K562 (cell line): ENCODE measurements at regions not wholly inside any gene's neighbourhood (a gene's known extent, or its start where the extent isn't known, plus 50 kb on each side); places are given as distances from the start of the nearest gene placed in this dataset.

ENCODE experiments used
- ATAC-seq: fragments of 200-7000 bp; cut with Tn5 transposase; 3 replicates; pipeline ENCODE4 v1.9.1; 2020; ENCODE audit warnings: moderate library complexity
- BruUV-seq: library from RNA; stranded (reverse); fragments of 400-500 nt; replicated peaks from 2 replicates; lab custom pipeline; 2021; lab: Mats Ljungman, UMichigan
- CTCF ChIA-PET: fragments of 300-600 bp; formaldehyde crosslinking; extraction: SDS; loops from one replicate; lab custom pipeline; 2021; ENCODE audit warnings: low intra/inter-chr PET ratio; lab: Yijun Ruan, JAX
- POLR2A ChIA-PET: fragments of 300-600, 350-650 bp; sonication (Branson Sonifier 250); formaldehyde crosslinking; extraction: SDS; loops from one replicate; lab custom pipeline; 2021; ENCODE audit warnings: antibody characterized with exemption, inconsistent platforms; lab: Yijun Ruan, JAX
- DNase-seq, 4 experiments: peaks; one replicate each; pipeline versions ENCODE4 v3.0.0 to v3.0.0-alpha.2; 2011 to 2018; ENCODE audit warnings: low spot score in 3 of 4, mixed read lengths in 3 of 4; ENCODE audit errors: extremely low read depth in 1 of 4
- FAIRE-seq: peaks from 2 replicates; lab custom pipeline; 2011; peaks lifted over from hg19 to GRCh38; lab: Jason Lieb, UNC
- H2AFZ ChIP-seq: 2 replicates; pipeline ENCODE4 v1.6.0; 2011; ENCODE audit warnings: low read depth, low read length, control low read depth, inconsistent platforms
- H3K27ac ChIP-seq: fragments of 200-600 bp; 3 replicates; pipeline ENCODE4 v1.8.0; 2011; ENCODE audit warnings: low read depth, mild to moderate bottlenecking, control low read depth, inconsistent platforms, low read length, moderate library complexity, mixed read lengths; ENCODE audit errors: extremely low read depth
- H3K27me3 ChIP-seq, 2 experiments: fragments of 300-600 bp in 1 of 2; 2 replicates in 1 of 2; 3 replicates in 1 of 2; pipeline versions ENCODE4 v1.6.0 to v1.8.0; 2011; ENCODE audit warnings: inconsistent platforms in 2 of 2, low read length in 2 of 2, mild to moderate bottlenecking in 1 of 2, mixed read lengths in 1 of 2, moderate library complexity in 1 of 2; ENCODE audit not compliant: control insufficient read depth in 2 of 2, insufficient read depth in 2 of 2
- H3K36me3 ChIP-seq: fragments of 300-600 bp; 3 replicates; pipeline ENCODE4 v1.8.0; 2011; ENCODE audit warnings: mild to moderate bottlenecking, low read length, inconsistent platforms; ENCODE audit not compliant: control insufficient read depth, insufficient read depth
- H3K4me1 ChIP-seq, 2 experiments: fragments of 200-600 bp in 1 of 2; replicated peaks in 1 of 2; 2 replicates in 1 of 2; 3 replicates in 1 of 2; pipeline versions ENCODE4 v1.5.1 to v1.8.0; 2011; ENCODE audit warnings: inconsistent platforms in 2 of 2, low read length in 2 of 2, mild to moderate bottlenecking in 1 of 2, mixed read lengths in 1 of 2, moderate library complexity in 1 of 2; ENCODE audit not compliant: control insufficient read depth in 2 of 2, insufficient read depth in 2 of 2
- H3K4me2 ChIP-seq: 2 replicates; pipeline ENCODE4 v1.6.1; 2011; ENCODE audit warnings: low read length, control low read depth, inconsistent platforms, mixed read lengths; ENCODE audit not compliant: insufficient read depth
- H3K4me3 ChIP-seq: fragments of 200-600 bp; sonication (generic), shearing (Covaris generic); 2 replicates; pipeline ENCODE4 v1.5.1; 2016; ENCODE audit warnings: control low read depth, inconsistent platforms
- H3K79me2 ChIP-seq: fragments of 200-600 bp; 3 replicates; pipeline ENCODE4 v1.8.0; 2011; ENCODE audit warnings: low read length, inconsistent platforms; ENCODE audit not compliant: control insufficient read depth, insufficient read depth
- H3K9ac ChIP-seq, 2 experiments: 2 replicates each; pipeline versions ENCODE4 v1.6.0 to v1.6.1; 2011; ENCODE audit warnings: low read depth in 2 of 2, low read length in 2 of 2, control low read depth in 1 of 2, inconsistent platforms in 1 of 2, mild to moderate bottlenecking in 1 of 2, mixed read lengths in 1 of 2; ENCODE audit not compliant: insufficient read depth in 1 of 2
- H3K9me1 ChIP-seq: one replicate; pipeline ENCODE4 v1.6.0; 2011; ENCODE audit warnings: inconsistent platforms, mild to moderate bottlenecking, low read length, moderate library complexity; ENCODE audit not compliant: control insufficient read depth, insufficient read depth
- H3K9me3 ChIP-seq: replicated peaks from 2 replicates; pipeline ENCODE4 v1.5.1; 2011; ENCODE audit warnings: low read depth, low read length, inconsistent platforms; ENCODE audit not compliant: control insufficient read depth, insufficient read depth
- H4K20me1 ChIP-seq: replicated peaks from 2 replicates; pipeline ENCODE4 v1.6.1; 2011; ENCODE audit warnings: low read length, inconsistent platforms, mixed read lengths; ENCODE audit not compliant: control insufficient read depth, insufficient read depth
- ATF1 ChIP-seq, 2 experiments: fragments of 450-650 bp in 1 of 2; IDR thresholded peaks; 2 replicates each; pipeline ENCODE4 v1.6.1; 2016; ENCODE audit warnings: missing compliant biosample characterization in 1 of 2, missing genetic modification characterization in 1 of 2
- ATF7 ChIP-seq: fragments of 450-650 bp; IDR thresholded peaks from 2 replicates; pipeline ENCODE4 v1.7.1; 2014; ENCODE audit warnings: mild to moderate bottlenecking, moderate library complexity
- BACH1 ChIP-seq: fragments of 200-800 bp; sonication (Bioruptor generic); IDR thresholded peaks from 2 replicates; pipeline ENCODE4 v1.6.1; 2016; ENCODE audit warnings: missing genetic modification characterization, missing compliant biosample characterization
- BRCA1 ChIP-seq, 2 experiments: fragments of 450-650 bp in 1 of 2; sonication (generic) in 1 of 2; formaldehyde crosslinking in 1 of 2; IDR thresholded peaks; 2 replicates each; pipeline versions ENCODE4 v1.5.0 to v1.6.1; 2017 to 2020; ENCODE audit warnings: mild to moderate bottlenecking in 1 of 2, missing genetic modification reagents in 1 of 2
- EHMT2 ChIP-seq: fragments of 450-650 bp; IDR thresholded peaks from 2 replicates; pipeline ENCODE4 v1.6.1; 2018; ENCODE audit warnings: antibody characterized with exemption
- JUND ChIP-seq, 2 experiments: IDR thresholded peaks; 2 replicates in 1 of 2; 3 replicates in 1 of 2; pipeline ENCODE4 v1.6.1; 2011; ENCODE audit warnings: borderline replicate concordance in 2 of 2, low read depth in 2 of 2, low read length in 2 of 2, improper control_type of control experiment in 1 of 2, missing biosample characterization in 1 of 2, missing genetic modification characterization in 1 of 2, missing genetic modification reagents in 1 of 2
- MTA2 ChIP-seq: fragments of 450-650 bp; IDR thresholded peaks from 2 replicates; pipeline ENCODE4 v1.6.1; 2016; ENCODE audit warnings: low read depth
- PHF8 ChIP-seq: fragments of 200-600 bp; sonication (generic); IDR thresholded peaks from 2 replicates; pipeline ENCODE4 v1.6.1; 2012; ENCODE audit warnings: mixed run types, mild to moderate bottlenecking, inconsistent platforms, low read length, moderate library complexity, borderline replicate concordance
- RAD21 ChIP-seq, 2 experiments: fragments of 250-450 bp in 1 of 2; fragments of 450-650 bp in 1 of 2; sonication (Bioruptor Pico) in 1 of 2; formaldehyde crosslinking in 1 of 2; IDR thresholded peaks in 1 of 2; conservative IDR thresholded peaks in 1 of 2; 2 replicates each; pipeline versions ENCODE4 v1.4.0 to v1.8.0; 2020 to 2022; ENCODE audit warnings: mild to moderate bottlenecking in 2 of 2, moderate library complexity in 1 of 2
- RREB1 ChIP-seq: fragments of 250-450 bp; sonication (Bioruptor Pico); IDR thresholded peaks from 2 replicates; pipeline ENCODE4 v1.4.0; 2020
- SOX6 ChIP-seq: fragments of 450-650 bp; IDR thresholded peaks from 2 replicates; pipeline ENCODE4 v1.6.1; 2014; ENCODE audit warnings: mild to moderate bottlenecking
- TFE3 ChIP-seq: fragments of 450-650 bp; formaldehyde crosslinking; IDR thresholded peaks from 2 replicates; pipeline ENCODE4 v1.4.0; 2020; ENCODE audit warnings: mild to moderate bottlenecking, mixed read lengths
- WGBS: fragments of 100-300 bp; shearing (Covaris generic); methylation state at CpG from one replicate; pipeline ENCODE4 v1.1.6; 2016; ENCODE audit warnings: low coverage, mixed read lengths; ENCODE audit not compliant: insufficient coverage; ENCODE audit errors: missing lambda C conversion rate; 5-methylcytosine and 5-hydroxymethylcytosine counted together
- in situ Hi-C: fragments of 300-500 bp; cut with MboI; formaldehyde crosslinking; loops from 4 replicates; pipeline ENCODE4 v1.15.0; 2018; ENCODE audit warnings: inconsistent platforms, mixed read lengths
- intact Hi-C: fragments of 100-400 bp; cut with micrococcal nuclease; formaldehyde crosslinking; loops from 2 replicates; pipeline ENCODE4 v1.14.2; 2022
- TF ChIP-seq, protein P1 (sequence below): fragments of 250-450 bp; sonication (Bioruptor Pico); IDR thresholded peaks from 2 replicates; pipeline ENCODE4 v1.9.0; 2021; ENCODE audit warnings: mild to moderate bottlenecking

DNA sequence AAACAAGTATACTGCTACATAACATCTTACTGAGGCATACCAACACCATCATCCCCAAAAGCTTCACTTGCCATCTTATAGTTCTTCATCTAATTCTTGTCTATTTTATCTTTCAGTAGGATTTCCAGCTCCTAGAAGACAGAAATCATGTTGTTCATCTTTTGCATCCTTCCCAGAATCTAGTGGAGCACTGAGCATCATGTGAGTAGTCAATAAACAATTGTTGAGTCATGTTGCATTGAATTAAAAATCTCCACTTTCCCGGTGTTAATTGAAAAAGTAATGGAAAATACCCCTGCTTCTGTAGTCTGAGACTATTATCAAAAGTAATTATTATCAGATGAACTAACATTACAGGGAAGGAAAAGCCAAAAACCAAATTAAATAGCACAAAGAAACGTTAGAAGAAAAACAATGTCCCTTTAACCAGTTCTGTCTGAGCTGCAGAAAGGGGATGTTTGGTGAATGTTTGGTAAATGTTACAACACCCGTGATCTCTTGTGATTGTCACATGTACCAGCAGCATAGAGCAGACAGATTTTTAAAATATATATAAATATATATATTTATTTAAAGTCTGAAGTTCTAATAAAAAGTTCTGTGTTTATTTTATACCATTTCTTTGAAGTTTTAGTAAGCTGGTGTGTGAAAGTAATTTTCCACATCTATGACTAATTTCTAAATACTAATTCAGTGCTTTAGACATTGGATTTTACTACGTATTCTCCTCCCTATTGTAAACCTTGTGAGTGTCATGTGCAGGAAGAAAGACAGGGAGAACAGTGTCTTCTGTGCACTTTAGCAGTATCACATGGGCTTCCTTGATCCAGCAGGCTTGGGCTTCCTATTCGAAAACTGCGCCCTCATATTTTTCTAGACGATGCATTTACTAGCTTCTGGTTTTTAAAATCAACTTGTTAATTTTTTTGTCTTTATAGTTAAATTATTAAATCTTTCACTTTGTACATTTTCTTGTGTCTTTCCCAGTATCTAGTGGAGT, 85.6 kb downstream of the RAP2B start:
- no peak for TF ChIP-seq ATF7
- TF ChIP-seq, protein P1, sequence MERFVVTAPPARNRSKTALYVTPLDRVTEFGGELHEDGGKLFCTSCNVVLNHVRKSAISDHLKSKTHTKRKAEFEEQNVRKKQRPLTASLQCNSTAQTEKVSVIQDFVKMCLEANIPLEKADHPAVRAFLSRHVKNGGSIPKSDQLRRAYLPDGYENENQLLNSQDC (CRISPR knock-in tag): no peak
- no peak for TF ChIP-seq SOX6
- TF ChIP-seq ATF1 (CRISPR knock-in tag; IDR thresholded peaks at IDR 0.05): no peak
- no peak for TF ChIP-seq ATF1 (tag; IDR thresholded peaks at IDR 0.05)
- no peak for TF ChIP-seq RAD21 (CRISPR knock-in tag; conservative IDR thresholded peaks at IDR 0.05 in 1 of 2, IDR thresholded peaks at IDR 0.05 in 1 of 2)
- TF ChIP-seq PHF8: no peak
- TF ChIP-seq JUND (IDR thresholded peaks at IDR 0.05; ENCODE audit: borderline replicate concordance, low read depth, low read length): no peak
- TF ChIP-seq JUND (tag; IDR thresholded peaks at IDR 0.05; ENCODE audit: borderline replicate concordance, low read depth, low read length): no peak
- no peak for TF ChIP-seq BACH1
- TF ChIP-seq BRCA1 (IDR thresholded peaks at IDR 0.05): no peak
- no peak for TF ChIP-seq BRCA1 (CRISPR knock-in tag; IDR thresholded peaks at IDR 0.05)
- TF ChIP-seq RREB1: no peak
- no peak for TF ChIP-seq MTA2
- TF ChIP-seq TFE3 (CRISPR knock-in tag): no peak
- no peak for TF ChIP-seq EHMT2
- intact Hi-C loops: no loop called here
- no peaks in the 10 kb centered on the region for H3K36me3 ChIP-seq
- in situ Hi-C loops: no loop called here
- CTCF ChIA-PET: no interaction called here
- no peak overlapping the region for H3K27ac ChIP-seq
- no peaks in the 10 kb centered on the region for H4K20me1 ChIP-seq
- H3K4me2 ChIP-seq: no peak overlapping the region
- POLR2A ChIA-PET: no interaction called here
- no TSS peak for BruUV-seq
- no peaks in the 10 kb centered on the region for H3K79me2 ChIP-seq
- FAIRE-seq (no peak), DNase-seq (no peak), ATAC-seq (no peak)
- WGBS: 32% methylated on average over 7 of the region's 7 CpGs
- no peak overlapping the region for H3K4me3 ChIP-seq
- no peaks in the 10 kb centered on the region for H3K4me1 ChIP-seq
- no peaks in the 10 kb centered on the region for H3K9me3 ChIP-seq
- H3K9ac ChIP-seq: no peak overlapping the region
- no peaks in the 10 kb centered on the region for H3K9me1 ChIP-seq
- H3K27me3 ChIP-seq: no peaks in the 10 kb centered on the region
- peak overlapping the region; percentile 52; the same call in 1 of the 2 replicates for H2AFZ ChIP-seq
